Heart left ventricle (tissue), 16 donors: ENCODE measurements at regions not wholly inside any gene's neighbourhood (a gene's known extent, or its start where the extent isn't known, plus 50 kb on each side); places are given as distances from the start of the nearest gene placed in this dataset.

ENCODE experiments used
- ATAC-seq, 4 donors: fragments of 200-7000 bp; cut with Tn5 transposase; one replicate each; pipeline ENCODE4 v1.9.1; 2020 to 2022; ENCODE audit warnings: moderate library complexity in 4 of 4, mild to moderate bottlenecking in 3 of 4, moderate number of reproducible peaks in 1 of 4
- DNase-seq, 5 donors: peaks; one replicate each; pipeline ENCODE4 v3.0.0-alpha.2; 2020
- H3K27ac ChIP-seq, 12 donors: fragments of 200-600 bp; sonication (generic) in 4 of 12; one replicate each; pipeline versions ENCODE4 v1.5.0 to v1.8.0; 2016 to 2022; ENCODE audit warnings: mild to moderate bottlenecking in 2 of 12
- H3K27me3 ChIP-seq, 9 donors: fragments of 200-600 bp; sonication (generic) in 2 of 9; one replicate each; pipeline versions ENCODE4 v1.5.1 to v1.8.0; 2016 to 2022; ENCODE audit warnings: mild to moderate bottlenecking in 3 of 9
- H3K36me3 ChIP-seq, 9 donors: fragments of 200-600 bp; sonication (generic) in 2 of 9; one replicate each; pipeline versions ENCODE4 v1.5.0 to v1.8.0; 2018 to 2022; ENCODE audit warnings: mild to moderate bottlenecking in 2 of 9
- H3K4me1 ChIP-seq, 12 donors: fragments of 200-600 bp; sonication (generic) in 4 of 12; one replicate each; pipeline versions ENCODE4 v1.5.0 to v1.8.0; 2016 to 2022; ENCODE audit warnings: mild to moderate bottlenecking in 3 of 12
- H3K4me3 ChIP-seq, 12 donors: fragments of 200-600 bp; sonication (generic) in 4 of 12; one replicate each; pipeline versions ENCODE4 v1.5.0 to v1.8.0; 2017 to 2022; ENCODE audit warnings: mild to moderate bottlenecking in 9 of 12, moderate library complexity in 4 of 12
- H3K9me3 ChIP-seq, 12 donors: fragments of 200-600 bp; sonication (generic) in 4 of 12; one replicate each; pipeline versions ENCODE4 v1.5.0 to v1.8.0; 2016 to 2022; ENCODE audit warnings: mild to moderate bottlenecking in 1 of 12
- CTCF ChIP-seq, 12 donors: fragments of 200-600 bp; sonication (generic) in 4 of 12; IDR thresholded peaks; one replicate each; pipeline versions ENCODE4 v1.5.0 to v1.8.0; 2018 to 2022; ENCODE audit warnings: antibody characterized with exemption in 12 of 12, mild to moderate bottlenecking in 5 of 12
- POLR2A ChIP-seq, 2 donors: fragments of 450-650 bp; IDR thresholded peaks; one replicate each; pipeline ENCODE4 v1.6.1; 2017; ENCODE audit warnings: antibody characterized with exemption in 2 of 2, mild to moderate bottlenecking in 2 of 2, moderate library complexity in 2 of 2
- WGBS, 4 donors: extraction: QIAGEN DNeasy Blood & Tissue Kit in 2 of 4; methylation state at CpG; one replicate each; pipeline versions ENCODE4 v1.1.5 to v1.1.7; 2013 to 2018; 5-methylcytosine and 5-hydroxymethylcytosine counted together
- intact Hi-C, 10 donors: fragments of 100-400 bp; cut with DNase I; formaldehyde crosslinking; loops; one replicate each; pipeline versions ENCODE4 v1.11.1 to v1.14.2; 2022
- donor health status: ischemic (EF 13 %, LVEDD 7.1; RV severe dilation, severe dysfunction).
- donor health status: healthy with polysubstance abuse.
- donor health status: DM: no; HTN: yes; CAD: no.
- donor health status: DM: no; HTN: no; CAD: no.
- donor health status: ischemic (EF 25% LVEDD 6.9; RV normal size, moderate dysfunction).
- donor health status: ischemic (EF 25% LVEDD 5.7; RV mildly dilated, moderate dysfunction).
- donor health status: healthy.
- donor health status: DM: yes; HTN: yes; CAD: no.
- donor health status: ischemic (EF 35%, LVEDD 5.7; RV mildly dilated, moderate dysfunction).
- donor health status: nonischemic (EF 11% LVEDD 7.7; RV severe dilation, severe dysfunction).
- donor health status: DM: yes; HTN: yes; CAD: no.
- donor health status: PGD.
- donor health status: ischemic (EF 29% LVEDD 5.4; RV normal size, mild dysfunction).
- donor health status: nonischemic (EF 23%, LVEDD 6.1; RV moderate dilation, normal function).

- 86 to 92% (median 86%) methylated on average over 4 of the region's 4 CpGs for WGBS, 4 donors
- intact Hi-C loops = no loop called here
- H3K36me3 ChIP-seq = no peaks in the 10 kb centered on the region
- TF ChIP-seq CTCF (IDR thresholded peaks at IDR 0.05) (no peak), POLR2A (IDR thresholded peaks at IDR 0.05) (no peak)
- H3K9me3 ChIP-seq = no peaks in the 10 kb centered on the region
- no peaks in the 10 kb centered on the region for H3K4me1 ChIP-seq
- no peak overlapping the region for H3K4me3 ChIP-seq
- ATAC-seq (no peak), DNase-seq (no peak)
- H3K27ac ChIP-seq = no peak overlapping the region
- H3K27me3 ChIP-seq = no peaks in the 10 kb centered on the region
These were observed 253.8 kb downstream of the BCAT1 start for GRCh38 chr12:24695103-24695502.

GRCh38 chr12:24688601-24689000, 260.3 kb downstream of the BCAT1 start:
- WGBS, 4 donors = 88 to 93% (median 90%) methylated on average over 6 of the region's 6 CpGs
- intact Hi-C loops = no loop called here
- no peak for TF ChIP-seq CTCF (IDR thresholded peaks at IDR 0.05)
- no peak for TF ChIP-seq POLR2A (IDR thresholded peaks at IDR 0.05)
- no peaks in the 10 kb centered on the region for H3K27me3 ChIP-seq
- no peak overlapping the region for H3K27ac ChIP-seq
- H3K9me3 ChIP-seq = peaks cover 0 to 8% (median 0%) of the 10 kb centered on the region in 12 donors
- no peaks in the 10 kb centered on the region for H3K4me1 ChIP-seq
- DNase-seq (no peak), ATAC-seq (no peak)
- no peaks in the 10 kb centered on the region for H3K36me3 ChIP-seq
- no peak overlapping the region for H3K4me3 ChIP-seq

- ATAC-seq (no peak), DNase-seq (no peak)
- no peak for TF ChIP-seq CTCF (IDR thresholded peaks at IDR 0.05)
- no peak for TF ChIP-seq POLR2A (IDR thresholded peaks at IDR 0.05)
- H3K4me3 ChIP-seq = no peak overlapping the region
- no peak overlapping the region for H3K27ac ChIP-seq
- H3K36me3 ChIP-seq = no peaks in the 10 kb centered on the region
- intact Hi-C loops = no loop called here
- no peaks in the 10 kb centered on the region for H3K27me3 ChIP-seq
- peaks cover 0 to 8% (median 1%) of the 10 kb centered on the region in 12 donors for H3K9me3 ChIP-seq
- WGBS, 4 donors = 81 to 94% (median 88%) methylated on average over 1 to 3 of the region's 3 CpGs
- no peaks in the 10 kb centered on the region for H3K4me1 ChIP-seq
These were observed 267.3 kb downstream of the BCAT1 start for GRCh38 chr12:24681570-24681969.

- ATAC-seq (no peak), DNase-seq (no peak)
- Histone ChIP-seq H3K4me1 (no peaks in the 10 kb centered on the region), H3K36me3 (no peaks in the 10 kb centered on the region), H3K27ac (no peak overlapping the region), H3K9me3 (peaks cover 0 to 11% (median 0%) of the 10 kb centered on the region in 12 donors), H3K27me3 (no peaks in the 10 kb centered on the region), H3K4me3 (no peak overlapping the region)
- intact Hi-C loops = no loop called here
- WGBS, 4 donors = 63 to 78% (median 67%) methylated on average over 3 of the region's 3 CpGs
- TF ChIP-seq CTCF (IDR thresholded peaks at IDR 0.05) (no peak), POLR2A (IDR thresholded peaks at IDR 0.05) (no peak)
These were observed 269.8 kb downstream of the BCAT1 start for GRCh38 chr12:24679126-24679525.
